ENCODE measurements at regions not wholly inside any gene's neighbourhood (a gene's known extent, or its start where the extent isn't known, plus 50 kb on each side); places are given as distances from the start of the nearest gene placed in this dataset.

GRCh38 chr20:59376109-59376841 is 75.9 kb downstream of the EDN3 start:
- Histone ChIP-seq H3K9me3 (ENCODE audit: control insufficient read depth, low read length) (no peaks in the 10 kb centered on the region), H3K9ac (ENCODE audit: low read length) (no peak overlapping the region), H3K4me3 (ENCODE audit: low read length) (no peak overlapping the region), H3K4me1 (ENCODE audit: control insufficient read depth, insufficient read depth, low read length) (no peaks in the 10 kb centered on the region), H3K36me3 (ENCODE audit: control insufficient read depth, insufficient read depth, low read length) (no peaks in the 10 kb centered on the region), H3K27me3 (ENCODE audit: control insufficient read depth, insufficient read depth, low read length) (peaks cover 5% of the 10 kb centered on the region)

DNA sequence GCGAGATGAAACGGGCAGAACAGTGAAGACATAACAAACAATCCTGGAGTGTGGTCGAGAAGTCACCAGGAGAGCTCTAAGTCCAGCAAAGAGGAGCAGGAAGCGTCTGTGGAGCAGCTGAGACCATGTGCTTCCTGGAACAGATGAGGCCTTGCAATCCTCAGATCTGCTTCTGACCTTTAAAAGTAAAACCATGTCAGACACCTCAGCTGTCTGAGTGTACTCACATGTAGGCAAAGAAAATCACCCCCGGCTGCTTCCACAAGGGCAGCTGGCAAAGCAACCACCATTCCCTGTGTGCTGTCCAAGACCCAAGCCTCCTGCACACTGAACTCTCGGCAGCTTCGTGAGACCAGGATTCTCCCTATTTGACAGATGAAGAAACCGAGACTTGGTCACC is 76.6 kb downstream of the EDN3 start:
- H3K27me3 ChIP-seq (ENCODE audit: control insufficient read depth, insufficient read depth, low read length): peaks cover 5% of the 10 kb centered on the region

DNA sequence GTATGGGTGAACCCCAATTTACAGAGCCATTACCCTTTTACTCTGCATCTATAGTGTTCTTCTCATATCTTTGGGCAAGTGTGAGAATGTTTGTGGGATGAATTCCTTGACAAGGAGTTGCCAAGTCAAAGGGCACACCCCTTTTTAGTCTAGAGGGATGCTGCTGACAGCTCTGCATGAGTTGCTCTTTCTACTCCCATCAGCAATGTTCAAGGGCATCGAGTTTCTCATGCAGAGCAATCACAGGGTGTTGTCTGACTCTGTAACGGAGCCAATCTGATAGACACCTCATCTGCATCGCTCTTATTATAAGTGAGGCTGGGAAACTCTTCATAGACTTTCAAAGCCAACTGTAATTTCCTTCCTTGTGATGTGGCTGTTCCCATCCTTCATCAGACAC is 77.4 kb downstream of the EDN3 start:
- Histone ChIP-seq H3K4me3 (ENCODE audit: low read length) (no peak overlapping the region), H3K4me1 (ENCODE audit: control insufficient read depth, insufficient read depth, low read length) (no peaks in the 10 kb centered on the region), H3K27me3 (ENCODE audit: control insufficient read depth, insufficient read depth, low read length) (peaks cover 5% of the 10 kb centered on the region), H3K9ac (ENCODE audit: low read length) (no peak overlapping the region), H3K36me3 (ENCODE audit: control insufficient read depth, insufficient read depth, low read length) (no peaks in the 10 kb centered on the region), H3K9me3 (ENCODE audit: control insufficient read depth, low read length) (no peaks in the 10 kb centered on the region)

More for the DNA sequence above, 76.6 kb downstream of the EDN3 start:
- no peak overlapping the region for H3K4me3 ChIP-seq (ENCODE audit: low read length)
- H3K4me1 ChIP-seq (ENCODE audit: control insufficient read depth, insufficient read depth, low read length): no peaks in the 10 kb centered on the region
- no peaks in the 10 kb centered on the region for H3K9me3 ChIP-seq (ENCODE audit: control insufficient read depth, low read length)
- H3K36me3 ChIP-seq (ENCODE audit: control insufficient read depth, insufficient read depth, low read length): no peaks in the 10 kb centered on the region
- no peak overlapping the region for H3K9ac ChIP-seq (ENCODE audit: low read length)

DNA sequence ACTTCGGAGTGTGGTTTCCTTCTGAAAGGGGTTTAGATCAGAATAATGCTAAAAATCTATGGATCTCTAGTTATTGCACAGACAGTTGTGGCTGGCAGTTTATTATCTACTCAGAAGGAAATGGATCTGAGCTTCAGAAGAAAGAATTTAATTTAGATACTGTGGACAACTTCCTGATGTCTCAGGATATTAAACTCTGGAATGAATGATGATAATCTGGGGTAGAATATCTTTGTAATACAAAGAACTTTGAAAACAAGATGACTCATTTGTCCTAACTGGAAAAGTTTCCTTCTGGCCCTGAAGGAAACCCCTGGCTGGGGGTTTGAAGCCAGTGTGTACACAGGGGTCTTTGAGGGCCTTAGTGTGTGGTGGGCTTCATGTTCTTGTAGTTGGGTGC is 78.0 kb downstream of the EDN3 start:
- H3K36me3 ChIP-seq (ENCODE audit: control insufficient read depth, insufficient read depth, low read length): no peaks in the 10 kb centered on the region

DNA sequence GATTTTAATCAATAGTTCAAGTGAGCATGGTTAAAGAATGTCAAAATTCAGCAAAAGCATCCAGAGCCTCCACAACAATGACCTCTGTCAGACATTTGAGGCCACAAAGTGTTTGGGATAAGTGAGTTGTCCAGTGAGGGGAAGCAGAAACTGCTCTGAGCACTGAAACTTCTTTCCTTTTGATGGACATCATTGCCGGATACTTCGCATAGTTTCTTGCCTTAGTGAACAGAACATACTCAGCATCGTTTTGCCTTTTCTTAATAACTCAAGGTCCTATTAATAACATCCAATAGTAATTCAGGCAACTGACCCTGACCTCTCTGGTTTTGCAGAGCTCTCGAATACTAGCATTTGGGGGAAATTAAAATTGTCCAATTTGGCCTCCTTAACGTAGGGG is 78.6 kb downstream of the EDN3 start:
- Histone ChIP-seq H3K27me3 (ENCODE audit: control insufficient read depth, insufficient read depth, low read length) (peaks cover 5% of the 10 kb centered on the region), H3K4me3 (ENCODE audit: low read length) (no peak overlapping the region), H3K9me3 (ENCODE audit: control insufficient read depth, low read length) (no peaks in the 10 kb centered on the region), H3K36me3 (ENCODE audit: control insufficient read depth, insufficient read depth, low read length) (no peaks in the 10 kb centered on the region), H3K9ac (ENCODE audit: low read length) (no peak overlapping the region), H3K4me1 (ENCODE audit: control insufficient read depth, insufficient read depth, low read length) (no peaks in the 10 kb centered on the region)

More for the DNA sequence above, 78.0 kb downstream of the EDN3 start:
- Histone ChIP-seq H3K9ac (ENCODE audit: low read length) (no peak overlapping the region), H3K4me1 (ENCODE audit: control insufficient read depth, insufficient read depth, low read length) (no peaks in the 10 kb centered on the region), H3K27me3 (ENCODE audit: control insufficient read depth, insufficient read depth, low read length) (peaks cover 5% of the 10 kb centered on the region), H3K9me3 (ENCODE audit: control insufficient read depth, low read length) (no peaks in the 10 kb centered on the region), H3K4me3 (ENCODE audit: low read length) (no peak overlapping the region)

DNA sequence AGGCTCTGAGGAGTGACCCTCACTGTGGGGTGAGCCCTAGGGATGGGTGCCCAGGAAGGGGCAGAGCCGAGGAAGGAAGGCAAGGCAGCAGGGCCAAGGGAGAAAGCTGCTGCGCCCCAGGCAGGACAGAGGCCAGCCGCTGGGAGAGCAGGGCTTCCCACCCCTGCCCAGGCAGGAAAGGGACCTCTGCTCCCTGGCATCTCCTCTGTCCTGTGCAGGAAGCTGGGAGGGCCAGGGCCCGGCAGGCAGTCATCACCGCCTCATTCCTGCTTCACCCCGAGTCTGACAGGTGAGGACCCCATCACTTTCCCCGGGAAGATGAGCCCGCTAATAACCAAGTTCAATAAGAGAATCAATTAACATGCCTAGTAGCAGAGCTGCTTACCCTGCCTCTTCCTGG is 81.3 kb downstream of the EDN3 start:
- no peaks in the 10 kb centered on the region for H3K4me1 ChIP-seq (ENCODE audit: control insufficient read depth, insufficient read depth, low read length)
- peaks cover 9% of the 10 kb centered on the region for H3K27me3 ChIP-seq (ENCODE audit: control insufficient read depth, insufficient read depth, low read length)
- H3K4me3 ChIP-seq (ENCODE audit: low read length): no peak overlapping the region
- H3K9ac ChIP-seq (ENCODE audit: low read length): no peak overlapping the region
- no peaks in the 10 kb centered on the region for H3K9me3 ChIP-seq (ENCODE audit: control insufficient read depth, low read length)
- H3K36me3 ChIP-seq (ENCODE audit: control insufficient read depth, insufficient read depth, low read length): no peaks in the 10 kb centered on the region

- H3K27me3 ChIP-seq (ENCODE audit: control insufficient read depth, insufficient read depth, low read length): peaks cover 9% of the 10 kb centered on the region
- H3K36me3 ChIP-seq (ENCODE audit: control insufficient read depth, insufficient read depth, low read length): no peaks in the 10 kb centered on the region
- H3K4me3 ChIP-seq (ENCODE audit: low read length): no peak overlapping the region
- no peaks in the 10 kb centered on the region for H3K4me1 ChIP-seq (ENCODE audit: control insufficient read depth, insufficient read depth, low read length)
- H3K9me3 ChIP-seq (ENCODE audit: control insufficient read depth, low read length): no peaks in the 10 kb centered on the region
- H3K9ac ChIP-seq (ENCODE audit: low read length): no peak overlapping the region
Observed at GRCh38 chr20:59382157-59382725, 81.8 kb downstream of the EDN3 start.

GRCh38 chr20:59382907-59383306 is 82.5 kb downstream of the EDN3 start:
- H3K4me3 ChIP-seq (ENCODE audit: low read length): no peak overlapping the region
- H3K27me3 ChIP-seq (ENCODE audit: control insufficient read depth, insufficient read depth, low read length): peaks cover 9% of the 10 kb centered on the region
- H3K4me1 ChIP-seq (ENCODE audit: control insufficient read depth, insufficient read depth, low read length): no peaks in the 10 kb centered on the region
- H3K36me3 ChIP-seq (ENCODE audit: control insufficient read depth, insufficient read depth, low read length): no peaks in the 10 kb centered on the region
- H3K9ac ChIP-seq (ENCODE audit: low read length): no peak overlapping the region
- no peaks in the 10 kb centered on the region for H3K9me3 ChIP-seq (ENCODE audit: control insufficient read depth, low read length)

DNA sequence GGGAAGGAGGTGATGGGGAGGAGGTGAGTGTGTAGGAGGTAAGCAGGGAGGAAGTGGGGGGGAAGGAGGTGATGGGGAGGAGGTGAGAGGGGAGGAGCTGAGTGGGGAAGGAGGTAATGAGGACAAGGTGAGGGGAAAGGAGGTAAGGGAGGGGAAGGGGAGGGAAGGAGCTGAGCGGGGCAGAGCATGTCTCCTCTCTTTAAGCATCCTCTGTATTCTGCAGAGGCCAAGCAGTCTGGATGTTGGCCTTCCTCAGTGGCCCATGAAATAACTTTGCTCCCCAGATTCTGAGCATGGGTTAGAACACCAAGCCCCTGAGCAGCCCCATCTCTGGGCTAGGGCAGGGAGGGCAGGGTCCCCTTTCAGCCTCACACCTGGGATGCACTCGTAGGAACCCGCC is 84.6 kb downstream of the EDN3 start:
- Histone ChIP-seq H3K36me3 (ENCODE audit: control insufficient read depth, insufficient read depth, low read length) (no peaks in the 10 kb centered on the region), H3K4me1 (ENCODE audit: control insufficient read depth, insufficient read depth, low read length) (no peaks in the 10 kb centered on the region), H3K9ac (ENCODE audit: low read length) (no peak overlapping the region), H3K27me3 (ENCODE audit: control insufficient read depth, insufficient read depth, low read length) (peaks cover 9% of the 10 kb centered on the region), H3K4me3 (ENCODE audit: low read length) (no peak overlapping the region), H3K9me3 (ENCODE audit: control insufficient read depth, low read length) (no peaks in the 10 kb centered on the region)

DNA sequence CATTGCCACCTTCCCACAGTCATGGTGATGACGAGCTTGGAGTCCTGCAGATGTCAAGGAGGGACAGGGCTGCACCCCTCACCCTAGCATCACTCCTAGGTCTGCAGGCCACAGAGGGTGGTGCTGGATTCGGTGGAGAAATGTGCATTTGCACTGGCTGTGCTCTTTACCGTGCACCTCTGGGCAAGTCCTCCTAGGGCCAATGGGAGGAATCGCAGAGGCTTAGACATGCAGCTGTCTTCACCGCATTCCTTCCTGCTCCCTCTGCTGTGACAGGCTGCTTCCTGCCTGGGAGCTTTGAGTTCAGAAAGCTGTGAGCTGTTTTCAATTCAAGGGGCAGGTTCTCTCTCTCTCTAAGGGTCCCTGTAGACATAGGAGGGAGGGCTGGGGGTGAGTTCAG is 85.1 kb downstream of the EDN3 start:
- H3K27me3 ChIP-seq (ENCODE audit: control insufficient read depth, insufficient read depth, low read length): peaks cover 9% of the 10 kb centered on the region
- H3K4me3 ChIP-seq (ENCODE audit: low read length): no peak overlapping the region
- H3K4me1 ChIP-seq (ENCODE audit: control insufficient read depth, insufficient read depth, low read length): no peaks in the 10 kb centered on the region
- H3K36me3 ChIP-seq (ENCODE audit: control insufficient read depth, insufficient read depth, low read length): no peaks in the 10 kb centered on the region
- no peaks in the 10 kb centered on the region for H3K9me3 ChIP-seq (ENCODE audit: control insufficient read depth, low read length)
- H3K9ac ChIP-seq (ENCODE audit: low read length): no peak overlapping the region

DNA sequence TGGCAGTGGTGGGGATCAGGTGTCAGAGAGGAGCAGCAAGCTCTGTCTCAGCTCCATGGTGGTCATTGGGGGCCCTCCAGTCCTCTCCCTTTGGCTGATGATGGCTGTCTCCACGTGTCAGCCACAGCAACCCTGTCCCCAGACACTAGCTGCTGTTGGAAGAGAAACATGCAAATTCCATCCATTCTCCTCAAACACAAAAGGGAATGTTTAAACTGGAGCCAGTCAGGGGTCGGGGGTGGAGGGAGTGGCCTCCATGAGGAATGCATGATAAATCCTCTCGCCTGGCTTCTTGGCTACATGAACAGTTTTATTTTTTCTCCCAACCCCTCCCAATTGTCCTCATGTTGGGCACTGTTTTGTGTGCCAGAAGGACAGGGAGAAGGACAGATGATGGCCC is 86.4 kb downstream of the EDN3 start:
- no peaks in the 10 kb centered on the region for H3K36me3 ChIP-seq (ENCODE audit: control insufficient read depth, insufficient read depth, low read length)
- H3K4me1 ChIP-seq (ENCODE audit: control insufficient read depth, insufficient read depth, low read length): no peaks in the 10 kb centered on the region
- no peaks in the 10 kb centered on the region for H3K9me3 ChIP-seq (ENCODE audit: control insufficient read depth, low read length)
- H3K9ac ChIP-seq (ENCODE audit: low read length): no peak overlapping the region
- no peak overlapping the region for H3K4me3 ChIP-seq (ENCODE audit: low read length)
- peaks cover 5% of the 10 kb centered on the region for H3K27me3 ChIP-seq (ENCODE audit: control insufficient read depth, insufficient read depth, low read length)

- no peak overlapping the region for H3K4me3 ChIP-seq (ENCODE audit: low read length)
- no peaks in the 10 kb centered on the region for H3K36me3 ChIP-seq (ENCODE audit: control insufficient read depth, insufficient read depth, low read length)
- H3K9me3 ChIP-seq (ENCODE audit: control insufficient read depth, low read length): no peaks in the 10 kb centered on the region
- H3K4me1 ChIP-seq (ENCODE audit: control insufficient read depth, insufficient read depth, low read length): no peaks in the 10 kb centered on the region
- no peak overlapping the region for H3K9ac ChIP-seq (ENCODE audit: low read length)
- peaks cover 5% of the 10 kb centered on the region for H3K27me3 ChIP-seq (ENCODE audit: control insufficient read depth, insufficient read depth, low read length)
Observed at GRCh38 chr20:59387891-59388290, 87.5 kb downstream of the EDN3 start.
